H1 (cell line): ENCODE measurements at regions not wholly inside any gene's neighbourhood (a gene's known extent, or its start where the extent isn't known, plus 50 kb on each side); places are given as distances from the start of the nearest gene placed in this dataset.

Experiments used
- CTCF ChIA-PET: fragments of 300-600 bp; sonication (Branson Sonifier 250); formaldehyde crosslinking; loops from one replicate; lab custom pipeline; 2021; ENCODE audit not compliant: partially characterized antibody; lab: Charles Lee
- POLR2A ChIA-PET: fragments of 300-600 bp; sonication (Branson Sonifier 250); formaldehyde crosslinking; loops from one replicate; lab custom pipeline; 2021; ENCODE audit warnings: inconsistent platforms; ENCODE audit not compliant: partially characterized antibody; lab: Charles Lee
- DNase-seq, 2 experiments: peaks; one replicate each; pipeline versions ENCODE4 v3.0.0 to v3.0.0-alpha.2; 2010 to 2022; ENCODE audit warnings: low spot score in 2 of 2, low read depth in 1 of 2, mixed read lengths in 1 of 2
- FAIRE-seq: peaks from 2 replicates; lab custom pipeline; 2011; peaks lifted over from hg19 to GRCh38; lab: Jason Lieb, UNC
- H2AFZ ChIP-seq: 2 replicates; pipeline ENCODE4 v1.8.1; 2012; ENCODE audit warnings: low read length, inconsistent platforms
- H2AK5ac ChIP-seq: 2 replicates; pipeline ENCODE4 v1.6.1; 2013; ENCODE audit warnings: low read depth, low read length
- H2BK120ac ChIP-seq: replicated peaks from 2 replicates; pipeline ENCODE3; 2013; ENCODE audit warnings: low read depth, low read length, inconsistent platforms
- H2BK12ac ChIP-seq: 2 replicates; pipeline ENCODE4 v1.6.1; 2013; ENCODE audit warnings: low read depth, low read length
- H2BK15ac ChIP-seq: 2 replicates; pipeline ENCODE4 v1.6.1; 2013; ENCODE audit warnings: low read length
- H2BK20ac ChIP-seq: 2 replicates; pipeline ENCODE4 v1.6.1; 2013; ENCODE audit warnings: low read length
- H2BK5ac ChIP-seq: 2 replicates; pipeline ENCODE4 v1.6.1; 2013; ENCODE audit warnings: low read depth, low read length
- H3K14ac ChIP-seq: 2 replicates; pipeline ENCODE4 v1.6.1; 2013; ENCODE audit warnings: inconsistent platforms; ENCODE audit not compliant: insufficient read length
- H3K18ac ChIP-seq: 2 replicates; pipeline ENCODE4 v1.6.1; 2013; ENCODE audit warnings: low read length; ENCODE audit errors: extremely low read depth
- H3K23ac ChIP-seq: 2 replicates; pipeline ENCODE4 v1.6.1; 2013; ENCODE audit warnings: inconsistent platforms; ENCODE audit not compliant: insufficient read length
- H3K23me2 ChIP-seq: 2 replicates; pipeline ENCODE4 v1.6.1; 2013; ENCODE audit warnings: low read depth, low read length
- H3K27ac ChIP-seq: 2 replicates; pipeline ENCODE4 v1.6.1; 2011; ENCODE audit warnings: low read depth, low read length, inconsistent platforms
- H3K27me3 ChIP-seq, 4 experiments: replicated peaks in 1 of 4; 1 replicate in 1 of 4; 2 replicates in 3 of 4; pipeline versions ENCODE4 v1.6.1 to v1.8.1; 2011 to 2013; ENCODE audit warnings: low read length in 3 of 4, mild to moderate bottlenecking in 3 of 4, inconsistent platforms in 2 of 4, mixed read lengths in 2 of 4, moderate library complexity in 1 of 4; ENCODE audit not compliant: control insufficient read depth in 3 of 4, insufficient read depth in 3 of 4; ENCODE audit errors: extremely low read depth in 1 of 4
- H3K36me3 ChIP-seq, 4 experiments: 2 replicates each; pipeline versions ENCODE4 v1.6.1 to v1.8.1; 2011 to 2013; ENCODE audit warnings: mild to moderate bottlenecking in 4 of 4, low read length in 3 of 4, moderate library complexity in 2 of 4, control low read depth in 1 of 4, inconsistent platforms in 1 of 4; ENCODE audit not compliant: insufficient read depth in 4 of 4, control insufficient read depth in 2 of 4
- H3K4ac ChIP-seq: replicated peaks from 2 replicates; pipeline ENCODE3; 2013; ENCODE audit warnings: low read length, low read depth, mixed read lengths, inconsistent platforms; ENCODE audit not compliant: insufficient read length
- H3K4me1 ChIP-seq, 4 experiments: replicated peaks in 1 of 4; 1 replicate in 1 of 4; 2 replicates in 3 of 4; pipeline versions ENCODE4 v1.6.1 to v1.8.1; 2011 to 2013; ENCODE audit warnings: low read length in 3 of 4, inconsistent platforms in 2 of 4, mixed read lengths in 1 of 4; ENCODE audit not compliant: insufficient read depth in 4 of 4, control insufficient read depth in 3 of 4
- H3K4me2 ChIP-seq, 2 experiments: 2 replicates each; pipeline versions ENCODE4 v1.6.1 to v1.8.1; 2011 to 2013; ENCODE audit warnings: low read depth in 2 of 2, low read length in 2 of 2, control low read depth in 1 of 2, inconsistent platforms in 1 of 2, mild to moderate bottlenecking in 1 of 2; ENCODE audit not compliant: insufficient read depth in 1 of 2
- H3K4me3 ChIP-seq, 4 experiments: fragments of 200-600, 300-600 bp in 1 of 4; sonication (generic), shearing (Covaris generic), sonication (Bioruptor Twin) in 1 of 4; 2 replicates each; pipeline versions ENCODE4 v1.5.1 to v1.8.1; 2011 to 2016; ENCODE audit warnings: low read length in 4 of 4, low read depth in 3 of 4, control low read depth in 2 of 4, inconsistent platforms in 2 of 4, mild to moderate bottlenecking in 2 of 4, mixed read lengths in 1 of 4, moderate library complexity in 1 of 4; ENCODE audit not compliant: insufficient read depth in 2 of 4; ENCODE audit errors: extremely low read depth in 1 of 4
- H3K56ac ChIP-seq: replicated peaks from 2 replicates; pipeline ENCODE3; 2013; ENCODE audit warnings: low read depth, mild to moderate bottlenecking, mixed read lengths, low read length, inconsistent platforms; ENCODE audit not compliant: insufficient read length
- H3K79me1 ChIP-seq: 2 replicates; pipeline ENCODE4 v1.6.1; 2013; ENCODE audit warnings: low read depth, low read length, control low read depth
- H3K79me2 ChIP-seq, 2 experiments: 2 replicates each; pipeline versions ENCODE4 v1.6.1 to v1.8.1; 2012 to 2013; ENCODE audit warnings: low read length in 2 of 2, mild to moderate bottlenecking in 2 of 2, inconsistent platforms in 1 of 2; ENCODE audit not compliant: insufficient read depth in 2 of 2, control insufficient read depth in 1 of 2
- H3K9ac ChIP-seq, 4 experiments: replicated peaks in 1 of 4; 1 replicate in 1 of 4; 2 replicates in 3 of 4; pipeline versions ENCODE4 v1.6.1 to v1.8.1; 2011 to 2013; ENCODE audit warnings: low read depth in 3 of 4, low read length in 3 of 4, control low read depth in 2 of 4, mild to moderate bottlenecking in 2 of 4, moderate library complexity in 2 of 4, inconsistent platforms in 1 of 4; ENCODE audit errors: extremely low read depth in 1 of 4
- H3K9me3 ChIP-seq, 2 experiments: 2 replicates each; pipeline versions ENCODE4 v1.6.1 to v1.8.1; 2012 to 2013; ENCODE audit warnings: mild to moderate bottlenecking in 2 of 2, moderate library complexity in 2 of 2, control low read depth in 1 of 2, inconsistent platforms in 1 of 2, low read depth in 1 of 2, low read length in 1 of 2, mixed read lengths in 1 of 2; ENCODE audit not compliant: insufficient read depth in 2 of 2
- H4K20me1 ChIP-seq, 2 experiments: replicated peaks in 1 of 2; 2 replicates each; pipeline versions ENCODE3 to v1.8.1; 2011 to 2013; ENCODE audit warnings: inconsistent platforms in 2 of 2, low read length in 2 of 2, mild to moderate bottlenecking in 1 of 2; ENCODE audit not compliant: insufficient read depth in 2 of 2, control insufficient read depth in 1 of 2
- H4K5ac ChIP-seq: 2 replicates; pipeline ENCODE4 v1.6.1; 2013; ENCODE audit warnings: low read length, low read depth, mixed read lengths, inconsistent platforms; ENCODE audit not compliant: insufficient read length
- H4K8ac ChIP-seq: 2 replicates; pipeline ENCODE4 v1.8.0; 2013; ENCODE audit warnings: mild to moderate bottlenecking, moderate library complexity, low read length, inconsistent platforms; ENCODE audit not compliant: insufficient read depth; ENCODE audit errors: extremely low read depth
- H4K91ac ChIP-seq: replicated peaks from 2 replicates; pipeline ENCODE3; 2013; ENCODE audit warnings: low read length, mixed read lengths, inconsistent platforms; ENCODE audit not compliant: insufficient read length
- CBX5 ChIP-seq: fragments of 300-800, 300-1000 bp; sonication (generic); IDR thresholded peaks from 2 replicates; pipeline ENCODE4 v1.7.1; 2016; ENCODE audit warnings: antibody characterized with exemption, low read length, low read depth
- CHD2 ChIP-seq: IDR thresholded peaks from 2 replicates; pipeline ENCODE4 v1.6.1; 2012; ENCODE audit warnings: low read length, improper control_type of control experiment
- CTBP2 ChIP-seq: IDR thresholded peaks from 2 replicates; pipeline ENCODE4 v1.7.0; 2011; ENCODE audit warnings: borderline replicate concordance, mild to moderate bottlenecking, moderate library complexity, mixed read lengths, low read length; ENCODE audit not compliant: insufficient read depth, insufficient read length
- EZH2 ChIP-seq: fragments of 200-600 bp; sonication (generic); IDR thresholded peaks from 2 replicates; pipeline ENCODE4 v1.7.1; 2012; ENCODE audit warnings: low read depth, mild to moderate bottlenecking, moderate library complexity, low read length, inconsistent platforms; ENCODE audit not compliant: severe bottlenecking
- HDAC6 ChIP-seq: IDR thresholded peaks from one replicate; pipeline ENCODE4 v1.7.1; 2012; ENCODE audit warnings: low read depth, mild to moderate bottlenecking, inconsistent platforms, low read length, moderate library complexity
- KDM4A ChIP-seq: IDR thresholded peaks from one replicate; pipeline ENCODE4 v1.7.1; 2012; ENCODE audit warnings: low read depth, mild to moderate bottlenecking, moderate library complexity, low read length, inconsistent platforms; ENCODE audit not compliant: severe bottlenecking
- MAX ChIP-seq: IDR thresholded peaks from 2 replicates; pipeline ENCODE4 v1.6.1; 2012; ENCODE audit warnings: inconsistent platforms
- PHF8 ChIP-seq: fragments of 200-600 bp; sonication (generic); conservative IDR thresholded peaks from 2 replicates; pipeline ENCODE4 v1.7.1; 2012; ENCODE audit warnings: low read depth, mild to moderate bottlenecking, inconsistent platforms, low read length, moderate library complexity
- POLR2AphosphoS5 ChIP-seq: IDR thresholded peaks from 2 replicates; pipeline ENCODE4 v1.6.1; 2011; ENCODE audit warnings: low read depth, low read length
- POU5F1 ChIP-seq: IDR thresholded peaks from 2 replicates; pipeline ENCODE4 v1.6.1; 2011; ENCODE audit warnings: low read depth, mild to moderate bottlenecking, low read length, moderate library complexity
- SAP30 ChIP-seq: fragments of 300-600 bp; sonication (generic); IDR thresholded peaks from 2 replicates; pipeline ENCODE4 v1.7.1; 2012; ENCODE audit warnings: low read length, moderate library complexity, mild to moderate bottlenecking, inconsistent platforms; ENCODE audit not compliant: insufficient read depth, insufficient replicate concordance
- ZNF274 ChIP-seq: IDR thresholded peaks from 2 replicates; pipeline ENCODE4 v1.7.0; 2012; ENCODE audit warnings: low read length, borderline replicate concordance; ENCODE audit errors: extremely low read depth
- WGBS, 2 experiments: shearing (Covaris generic) in 1 of 2; methylation state at CpG; one replicate each; pipeline versions ENCODE4 v1.1.6 to v1.1.7; 2013 to 2015; ENCODE audit warnings: low lambda C conversion rate in 2 of 2, mixed read lengths in 2 of 2, inconsistent platforms in 1 of 2, low coverage in 1 of 2, missing lambda C conversion rate in 1 of 2; ENCODE audit not compliant: insufficient replicate concordance in 2 of 2, insufficient coverage in 1 of 2, insufficient read length in 1 of 2; ENCODE audit errors: extremely low coverage in 1 of 2, missing lambda C conversion rate in 1 of 2; 5-methylcytosine and 5-hydroxymethylcytosine counted together

- no peak overlapping the region for H2BK20ac ChIP-seq
- H2BK15ac ChIP-seq, result no peak overlapping the region
- WGBS, 2 experiments, result 65 to 100% methylated on average over 1 to 3 of the region's 3 CpGs
- no peak for TF ChIP-seq HDAC6
- no peak for TF ChIP-seq ZNF274
- no peak for TF ChIP-seq SAP30
- no peak for TF ChIP-seq KDM4A
- no peak for TF ChIP-seq CTBP2
- TF ChIP-seq PHF8, result no peak
- no peak for TF ChIP-seq EZH2
- no peak for TF ChIP-seq CHD2
- no peak for TF ChIP-seq POLR2AphosphoS5
- TF ChIP-seq POU5F1, result no peak
- TF ChIP-seq CBX5, result no peak
- no peak for TF ChIP-seq MAX
- ChIA-PET CTCF (no interaction called here), POLR2A (no interaction called here)
- H3K4ac ChIP-seq, result no peak overlapping the region
- H3K36me3 ChIP-seq, result no peaks in the 10 kb centered on the region
- FAIRE-seq, result no peak
- H2BK5ac ChIP-seq, result no peak overlapping the region
- H4K8ac ChIP-seq, result no peak overlapping the region
- H2AK5ac ChIP-seq, result no peak overlapping the region; the same call in 1 of the 2 replicates
- H3K18ac ChIP-seq, result no peak overlapping the region
- no peak overlapping the region for H3K23ac ChIP-seq
- H3K56ac ChIP-seq, result no peak overlapping the region
- H4K5ac ChIP-seq, result no peak overlapping the region
- no peak overlapping the region for H3K27ac ChIP-seq
- H4K91ac ChIP-seq, result no peak overlapping the region
- peaks cover 8% of the 10 kb centered on the region; the same call in 1 of the 2 replicates for H3K23me2 ChIP-seq
- H2AFZ ChIP-seq, result no peak overlapping the region
- no peak overlapping the region for H2BK12ac ChIP-seq
- no peak overlapping the region for H3K9ac ChIP-seq
- no peaks in the 10 kb centered on the region for H3K79me1 ChIP-seq
- no peak overlapping the region for H3K4me3 ChIP-seq
- DNase-seq, result no peak
- H4K20me1 ChIP-seq, result no peaks in the 10 kb centered on the region
- no peaks in the 10 kb centered on the region for H3K79me2 ChIP-seq
- H3K4me2 ChIP-seq, result no peak overlapping the region
- no peaks in the 10 kb centered on the region for H3K4me1 ChIP-seq
- no peak overlapping the region for H2BK120ac ChIP-seq
- peaks cover 69 to 73% of the 10 kb centered on the region in 2 experiments for H3K9me3 ChIP-seq
- no peak overlapping the region for H3K14ac ChIP-seq
- H3K27me3 ChIP-seq, result no peaks in the 10 kb centered on the region
These were observed 78.7 kb downstream of the MBD3L1 start for GRCh38 chr19:8910775-8911414.
